GM21619 (cell line): ENCODE measurements at regions not wholly inside any gene's neighbourhood (a gene's known extent, or its start where the extent isn't known, plus 50 kb on each side); places are given as distances from the start of the nearest gene placed in this dataset.
"Not testable (repeated sequence)": the region's sequence is repeated elsewhere in the genome, so short reads cannot be mapped to it uniquely, and the experiment has no call there.

Experiments
- ATAC-seq: cut with Tn5 transposase; IDR thresholded peaks from one replicate; pipeline ENCODE4 v1.9.1; 2021; ENCODE audit not compliant: unreplicated experiment

DNA sequence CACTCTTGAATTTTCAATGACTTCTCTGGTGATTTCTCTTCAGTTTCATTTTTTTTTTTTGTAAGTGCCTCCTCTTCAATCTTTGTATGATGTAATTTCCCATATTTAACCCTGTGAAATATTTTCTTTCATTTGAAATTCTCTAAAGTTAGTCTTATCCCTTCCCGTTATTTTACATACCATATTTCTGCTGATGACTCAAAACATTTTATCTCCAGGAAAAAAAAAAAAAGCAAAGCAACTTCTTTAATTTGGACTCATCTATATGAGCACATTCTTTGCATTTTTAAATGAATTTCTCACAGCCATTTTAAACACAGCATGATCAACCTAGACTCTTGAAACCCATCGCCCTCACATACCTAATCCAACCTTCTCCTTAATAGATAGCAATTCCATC lies 1831.4 kb downstream of the ARAP2 start:
- ATAC-seq = no peak

DNA sequence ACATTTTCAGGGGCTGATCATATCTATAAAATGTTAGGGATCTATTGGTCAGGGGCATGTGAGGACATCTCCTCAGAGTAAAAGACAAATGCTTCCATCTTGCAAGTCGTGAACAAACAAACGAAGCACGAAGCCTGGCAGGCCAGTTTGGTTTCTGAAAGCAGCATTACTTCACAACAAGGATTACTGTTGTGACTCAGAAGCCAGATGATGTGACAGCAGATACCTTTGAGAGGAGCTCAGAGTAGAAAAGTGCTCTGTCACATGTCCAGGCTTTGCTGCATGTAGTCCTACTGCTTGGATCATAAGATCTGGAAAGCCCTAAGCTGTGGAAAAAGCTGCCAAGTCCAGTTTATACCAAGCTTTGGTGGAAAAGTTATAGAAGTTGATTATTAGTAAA lies 1827.2 kb downstream of the ARAP2 start:
- no peak for ATAC-seq

DNA sequence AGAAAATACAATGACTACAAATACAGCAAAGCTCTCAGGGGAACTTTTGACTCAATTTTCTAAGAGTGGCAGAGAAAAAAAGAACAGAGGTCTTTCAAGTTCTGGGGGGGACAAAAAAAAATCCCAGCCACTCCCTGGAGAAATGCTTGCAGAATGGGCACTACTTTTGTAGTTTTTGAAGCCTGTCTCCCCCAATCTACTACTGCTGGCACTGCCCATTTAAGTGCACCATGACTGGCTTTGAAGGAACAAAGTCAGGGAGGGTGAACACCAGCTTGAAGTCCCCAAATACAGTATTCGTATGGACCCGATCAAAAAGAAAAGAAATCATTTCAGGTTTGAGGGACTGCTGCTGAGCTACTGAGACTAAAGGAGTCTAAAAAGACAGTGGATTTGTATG lies 1824.4 kb downstream of the ARAP2 start:
- ATAC-seq = no peak

- ATAC-seq = no peak
Observed at GRCh38 chr4:34422472-34423175, 1821.7 kb downstream of the ARAP2 start.

DNA sequence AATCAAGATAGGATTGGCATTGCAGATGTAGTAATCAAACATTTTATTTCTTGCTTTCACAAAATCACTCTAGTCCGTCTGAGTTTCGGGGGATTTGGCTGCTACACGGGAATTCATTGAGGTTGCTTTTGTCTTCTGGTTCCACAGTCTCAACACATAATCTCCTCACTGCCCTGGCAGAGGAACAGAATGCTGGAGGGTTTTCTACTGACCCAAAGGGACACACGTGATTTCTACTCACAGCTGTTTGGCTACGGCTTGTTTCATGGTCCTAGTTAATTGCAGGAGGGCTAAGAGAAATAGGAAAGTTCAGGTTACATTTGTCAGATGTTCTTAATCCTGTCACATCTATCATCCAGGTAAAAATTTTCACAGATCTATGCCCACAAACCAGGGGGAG lies 1811.6 kb downstream of the ARAP2 start:
- ATAC-seq = no peak

DNA sequence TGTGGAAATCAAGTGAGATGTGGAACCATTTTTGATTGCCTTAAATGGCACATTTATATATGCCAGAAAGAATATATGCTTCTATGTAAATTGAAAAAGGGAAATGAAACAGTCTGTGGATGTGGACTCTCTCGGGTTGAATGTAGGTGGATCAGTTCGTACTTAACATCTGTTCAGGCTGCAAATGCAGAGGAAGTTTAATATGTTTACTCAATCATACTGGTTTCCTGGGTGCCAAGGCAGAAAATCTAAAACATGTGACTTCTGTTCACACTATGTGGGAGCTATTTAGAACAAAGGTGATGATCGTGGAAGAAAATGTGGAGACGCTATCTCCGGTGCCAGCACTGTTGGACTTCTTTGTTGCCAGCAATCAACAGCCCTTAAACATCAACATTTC lies 1809.9 kb downstream of the ARAP2 start:
- ATAC-seq = not testable (repeated sequence)

- ATAC-seq = no peak
Observed at GRCh38 chr4:34464196-34464595, 1780.1 kb downstream of the ARAP2 start.

DNA sequence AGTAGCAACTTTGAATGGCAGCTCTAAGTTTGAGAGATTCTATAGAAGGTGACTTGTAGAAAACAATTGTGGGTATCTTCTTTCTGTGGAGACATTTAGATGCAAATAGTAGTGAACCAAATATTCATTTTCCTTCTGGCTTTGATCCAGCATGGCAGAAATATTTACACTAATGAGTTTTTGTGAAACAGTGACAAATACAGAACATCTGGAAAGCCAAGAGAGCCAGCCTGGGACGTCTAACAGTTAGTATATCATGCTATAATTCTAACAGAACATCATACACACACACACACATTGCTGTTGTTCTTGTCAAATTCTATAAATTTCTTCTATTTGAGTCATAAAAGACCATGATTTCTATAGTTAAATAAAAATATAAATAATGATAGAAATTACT lies 1777.9 kb downstream of the ARAP2 start:
- ATAC-seq = no peak

DNA sequence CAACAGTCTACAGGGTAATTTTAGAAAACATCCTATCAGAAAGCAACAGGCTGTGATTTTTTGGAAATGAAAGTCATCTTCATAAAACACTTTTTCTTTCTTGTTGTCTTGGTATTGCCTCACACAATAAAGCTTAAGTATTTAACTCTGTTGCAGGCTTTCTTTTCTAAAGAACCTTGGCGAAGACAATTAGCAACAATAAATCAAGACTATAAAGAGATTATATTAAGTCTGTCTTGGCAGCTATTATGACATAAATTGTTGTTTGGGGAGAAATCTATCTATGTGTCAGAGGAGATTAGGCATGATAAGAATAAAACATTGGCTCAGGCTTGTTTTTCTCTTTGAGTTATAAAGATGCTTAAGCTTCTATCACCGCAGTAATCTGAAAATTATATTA lies 1774.8 kb downstream of the ARAP2 start:
- ATAC-seq = no peak

DNA sequence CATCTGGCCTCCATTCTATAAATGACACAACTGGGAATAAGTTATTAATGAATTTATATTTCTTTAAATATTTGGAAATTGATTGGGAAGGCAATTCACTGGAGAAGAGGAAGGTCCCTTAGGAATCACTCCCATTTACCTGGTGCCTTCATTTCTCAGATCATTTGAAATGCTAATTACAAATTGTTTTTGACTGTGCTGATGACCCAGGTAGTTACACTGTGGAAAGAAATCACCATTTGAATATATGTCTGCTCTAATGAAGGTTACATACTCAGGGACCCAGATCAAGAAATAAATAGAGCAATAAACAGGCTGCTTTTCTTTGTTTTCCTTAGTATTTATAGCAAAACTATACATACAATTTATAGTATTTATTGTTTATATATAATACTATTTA lies 1759.1 kb downstream of the ARAP2 start:
- no peak for ATAC-seq

DNA sequence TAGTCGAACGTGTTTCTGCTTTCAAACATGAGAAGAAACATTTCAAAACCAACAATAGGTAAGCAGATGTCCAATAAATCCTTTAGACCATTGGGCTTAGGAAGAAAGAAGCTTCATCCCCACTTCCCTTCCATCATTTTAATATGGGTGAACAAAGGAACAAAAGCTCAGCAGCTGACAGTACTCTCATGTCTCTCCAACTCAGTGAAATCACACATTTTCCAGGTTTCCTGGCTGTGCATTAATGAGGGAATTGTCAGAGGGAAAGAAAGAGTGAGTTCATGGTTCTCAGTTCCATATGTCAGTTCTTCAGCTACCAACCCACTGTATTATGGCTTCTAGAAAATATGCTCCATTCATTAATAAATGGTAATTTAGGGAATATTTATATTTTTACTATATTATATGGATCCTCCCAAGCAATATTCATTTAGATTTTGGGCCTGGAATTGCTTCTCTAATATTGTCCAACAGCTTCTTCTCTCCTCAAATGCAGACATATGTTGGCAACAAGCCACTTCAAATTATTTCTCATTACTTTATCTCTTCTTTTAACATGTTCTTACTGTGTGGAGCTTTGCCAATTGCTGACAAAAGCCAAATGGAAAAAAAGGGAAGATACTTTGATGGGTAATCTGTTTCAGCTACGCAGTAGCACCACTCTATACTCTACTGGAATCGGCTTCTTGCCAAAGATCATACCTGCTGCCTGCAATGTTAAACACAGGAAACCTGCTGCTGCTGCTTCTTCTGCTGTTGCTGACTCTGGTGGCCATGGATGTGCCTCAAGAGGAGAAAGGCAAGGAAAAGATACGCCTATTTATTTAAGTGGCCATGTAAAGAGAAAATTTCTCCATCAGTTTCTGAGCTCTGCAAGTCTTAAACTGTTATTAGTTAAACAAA lies 1757.6 kb downstream of the ARAP2 start:
- ATAC-seq = no peak

DNA sequence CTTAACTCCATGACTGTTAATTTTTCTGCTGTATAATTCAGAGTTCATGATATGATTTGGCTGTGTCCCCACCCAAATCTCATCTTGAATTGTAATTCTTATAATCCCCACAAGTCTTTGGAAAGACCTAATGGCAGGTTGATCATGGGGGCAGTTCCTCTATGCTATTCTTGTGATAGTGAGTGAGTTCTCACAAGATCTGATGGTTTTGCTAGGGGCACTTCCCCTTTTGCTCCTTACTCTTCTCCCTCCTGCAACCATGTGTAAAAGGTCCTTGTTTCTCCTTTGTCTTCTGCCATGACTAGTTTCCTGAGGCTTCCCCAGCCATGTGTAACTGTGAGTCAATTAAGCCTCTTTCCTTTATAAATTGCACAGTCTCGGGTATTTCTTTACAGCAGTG lies 1751.9 kb downstream of the ARAP2 start:
- ATAC-seq = no peak

DNA sequence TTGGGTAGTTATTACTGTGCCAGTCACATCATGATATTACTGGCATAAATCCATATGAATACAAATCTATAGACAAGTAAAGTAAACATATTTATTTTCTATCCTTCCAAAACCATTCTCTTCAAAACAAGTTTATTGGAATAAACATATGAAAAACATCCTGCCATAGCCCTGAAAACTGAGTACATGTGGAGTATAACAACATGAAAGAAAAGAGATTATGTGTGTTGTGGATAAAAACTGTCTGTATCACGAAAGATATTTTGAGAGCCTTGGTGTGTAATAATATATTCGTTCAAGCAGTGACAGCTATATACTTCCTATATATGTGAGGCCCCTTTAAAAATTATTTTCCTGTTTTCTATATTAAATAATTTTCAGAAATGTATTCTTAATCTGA lies 1742.2 kb downstream of the ARAP2 start:
- no peak for ATAC-seq

DNA sequence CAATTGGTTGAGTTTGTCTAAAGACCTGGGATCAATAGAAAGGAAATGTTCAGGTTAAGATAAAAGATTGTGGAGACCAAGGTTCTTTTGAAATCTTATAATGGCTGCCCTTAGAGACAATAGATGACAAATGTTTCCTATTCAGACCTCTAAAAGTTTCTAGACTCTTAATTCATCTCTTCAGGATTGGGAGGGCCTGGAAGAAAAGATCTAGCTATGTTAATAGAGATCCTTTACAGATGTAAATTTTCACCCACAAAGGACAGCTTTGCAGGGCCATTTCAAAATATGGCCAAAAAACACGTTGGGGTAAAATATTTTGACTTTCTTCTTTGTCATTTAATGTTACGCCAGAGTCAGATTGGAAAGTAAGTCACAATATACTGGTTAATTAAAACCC lies 1739.6 kb downstream of the ARAP2 start:
- ATAC-seq = not testable (repeated sequence)

- ATAC-seq = not testable (repeated sequence)
Observed at GRCh38 chr4:34506511-34507092, 1737.7 kb downstream of the ARAP2 start.

DNA sequence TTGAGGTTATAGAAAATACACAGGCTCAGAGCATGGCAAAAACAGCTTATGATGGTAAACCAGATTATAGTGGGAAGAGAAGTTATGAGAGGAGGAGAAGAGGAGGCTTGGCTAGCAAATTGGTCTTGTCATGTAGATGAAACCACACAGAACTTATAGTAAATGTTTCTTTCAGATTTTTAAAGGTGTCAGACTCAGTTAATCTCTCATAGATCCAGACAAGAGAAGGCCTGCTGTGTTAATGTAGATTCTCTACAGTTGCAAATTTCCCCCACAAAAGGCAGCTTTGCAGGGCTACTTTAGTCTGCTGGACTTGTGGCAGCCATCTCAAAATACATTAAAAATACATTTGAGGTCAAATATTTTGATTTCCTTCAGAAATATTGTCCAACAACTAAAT lies 1731.7 kb downstream of the ARAP2 start:
- ATAC-seq = no peak

GRCh38 chr4:34516524-34516923 lies 1727.8 kb downstream of the ARAP2 start:
- ATAC-seq = no peak

DNA sequence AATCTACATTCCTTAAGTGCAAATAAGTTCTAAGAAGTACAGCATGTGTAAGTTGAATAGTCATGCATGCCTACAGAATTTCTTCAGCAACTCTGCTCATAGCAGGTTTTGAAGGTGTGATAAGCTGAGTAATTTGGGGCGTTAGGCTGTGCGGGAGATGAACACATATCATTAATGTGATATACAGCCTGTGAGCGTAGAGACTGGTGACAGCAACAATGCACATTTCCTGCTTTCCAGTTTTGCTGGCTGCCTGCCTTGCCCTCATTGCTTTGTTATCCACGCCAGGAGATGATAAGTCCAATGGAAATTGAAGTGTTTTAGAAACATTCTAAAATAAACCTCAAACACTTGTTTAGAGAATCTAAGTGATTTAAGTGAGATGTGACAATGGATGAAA lies 1709.4 kb downstream of the ARAP2 start:
- no peak for ATAC-seq

DNA sequence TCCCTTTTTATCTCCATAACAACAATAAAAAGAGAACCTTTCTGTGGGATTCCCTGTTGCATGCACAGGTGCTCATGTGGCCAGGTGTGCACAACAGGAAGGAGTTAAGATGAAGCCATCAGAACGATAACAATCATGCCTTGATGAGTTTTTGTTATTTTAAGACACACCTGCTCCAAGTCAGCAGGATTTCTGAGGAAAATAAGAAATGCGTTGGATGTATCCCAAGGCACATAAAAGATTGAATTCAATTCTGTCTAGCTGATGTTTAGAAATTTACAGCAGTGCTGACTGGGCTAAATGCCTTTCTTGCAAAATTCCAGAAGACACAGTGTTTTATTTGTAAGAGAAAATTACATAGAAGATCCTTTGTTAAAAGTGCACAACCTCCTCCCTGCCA lies 1678.2 kb downstream of the ARAP2 start:
- ATAC-seq = no peak

DNA sequence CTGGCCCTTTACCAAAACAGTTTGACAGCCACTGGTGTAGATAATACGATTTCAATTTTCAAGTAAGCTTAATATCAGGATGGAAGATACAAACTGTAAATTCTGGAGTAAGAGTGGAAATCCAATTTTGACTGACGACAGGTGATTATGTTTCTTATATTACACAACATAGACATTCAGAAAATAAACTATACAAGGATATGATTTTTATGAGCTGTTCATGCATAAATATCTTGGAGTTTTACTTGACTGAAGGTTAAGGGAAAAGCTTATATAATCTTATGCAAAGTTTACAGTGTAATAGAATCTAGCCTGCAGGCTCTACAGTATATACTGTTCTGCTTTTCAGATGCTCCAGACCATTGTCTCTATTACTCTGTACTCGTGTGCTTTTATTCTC lies 1672.3 kb downstream of the ARAP2 start:
- ATAC-seq = no peak

- no peak for ATAC-seq
Observed at GRCh38 chr4:34615315-34615714, 1629.0 kb downstream of the ARAP2 start.

GRCh38 chr4:34619531-34620162 lies 1624.7 kb downstream of the ARAP2 start:
- no peak for ATAC-seq
